ENCODE measurements at regions not wholly inside any gene's neighbourhood (a gene's known extent, or its start where the extent isn't known, plus 50 kb on each side); places are given as distances from the start of the nearest gene placed in this dataset.

GRCh38 chr14:57085043-57085442 is 183.7 kb downstream of the EXOC5 start:
- TF ChIP-seq CTCF (IDR thresholded peaks at IDR 0.05) (no peak), POLR2AphosphoS5 (IDR thresholded peaks at IDR 0.05) (no peak), POLR2A (IDR thresholded peaks at IDR 0.05) (no peak)

All from suprapubic skin (tissue), 4 donors.